Tongue (tissue), 1 donor: ENCODE measurements at regions not wholly inside any gene's neighbourhood (a gene's known extent, or its start where the extent isn't known, plus 50 kb on each side); places are given as distances from the start of the nearest gene placed in this dataset.
"Not testable (repeated sequence)": the region's sequence is repeated elsewhere in the genome, so short reads cannot be mapped to it uniquely, and the experiment has no call there.

Source experiments
- DNase-seq: peaks from one replicate; pipeline ENCODE4 v3.0.0-alpha.2; 2015

- DNase-seq: no peak
Observed at GRCh38 chr2:39872748-39873147, 93.7 kb upstream of the THUMPD2 start.

- peak; percentile 56 for DNase-seq
Observed at GRCh38 chr2:39871291-39871761, 92.3 kb upstream of the THUMPD2 start.

GRCh38 chr2:39870871-39871270 lies 91.8 kb upstream of the THUMPD2 start:
- DNase-seq: no peak

- no peak for DNase-seq
Observed at GRCh38 chr2:39867268-39867667, 88.2 kb upstream of the THUMPD2 start.

GRCh38 chr2:39865751-39866150 lies 86.7 kb upstream of the THUMPD2 start:
- DNase-seq: no peak

GRCh38 chr2:39863672-39864071 lies 84.6 kb upstream of the THUMPD2 start:
- not testable (repeated sequence) for DNase-seq

GRCh38 chr2:39860538-39860937 lies 81.5 kb upstream of the THUMPD2 start:
- no peak for DNase-seq

- DNase-seq: no peak
Observed at GRCh38 chr2:39858677-39859076, 79.6 kb upstream of the THUMPD2 start.

GRCh38 chr2:39855856-39856255 lies 76.8 kb upstream of the THUMPD2 start:
- DNase-seq: no peak

GRCh38 chr2:39854771-39855170 lies 75.7 kb upstream of the THUMPD2 start:
- DNase-seq: no peak

- DNase-seq: no peak
Observed at GRCh38 chr2:39852831-39853230, 73.8 kb upstream of the THUMPD2 start.

- peak; percentile 15 for DNase-seq
Observed at GRCh38 chr2:39851651-39852110, 72.6 kb upstream of the THUMPD2 start.

- DNase-seq: no peak
Observed at GRCh38 chr2:39851251-39851650, 72.2 kb upstream of the THUMPD2 start.

- DNase-seq: no peak
Observed at GRCh38 chr2:39849982-39850526, 71.0 kb upstream of the THUMPD2 start.

GRCh38 chr2:39849064-39849463 lies 70.0 kb upstream of the THUMPD2 start:
- no peak for DNase-seq

GRCh38 chr2:39845460-39846146 lies 66.5 kb upstream of the THUMPD2 start:
- DNase-seq: no peak

- DNase-seq: no peak
Observed at GRCh38 chr2:39839261-39839848, 60.3 kb upstream of the THUMPD2 start.

GRCh38 chr2:39838589-39838988 lies 59.5 kb upstream of the THUMPD2 start:
- no peak for DNase-seq

GRCh38 chr2:39837856-39838453 lies 58.9 kb upstream of the THUMPD2 start:
- peak; percentile 10 for DNase-seq

GRCh38 chr2:39836638-39837037 lies 57.6 kb upstream of the THUMPD2 start:
- no peak for DNase-seq

GRCh38 chr2:39834426-39834825 lies 55.4 kb upstream of the THUMPD2 start:
- no peak for DNase-seq

- not testable (repeated sequence) for DNase-seq
Observed at GRCh38 chr2:39830610-39831009, 51.6 kb upstream of the THUMPD2 start.
